ENCODE measurements at regions not wholly inside any gene's neighbourhood (a gene's known extent, or its start where the extent isn't known, plus 50 kb on each side); places are given as distances from the start of the nearest gene placed in this dataset.
"Not testable (repeated sequence)": the region's sequence is repeated elsewhere in the genome, so short reads cannot be mapped to it uniquely, and the experiment has no call there.

DNA sequence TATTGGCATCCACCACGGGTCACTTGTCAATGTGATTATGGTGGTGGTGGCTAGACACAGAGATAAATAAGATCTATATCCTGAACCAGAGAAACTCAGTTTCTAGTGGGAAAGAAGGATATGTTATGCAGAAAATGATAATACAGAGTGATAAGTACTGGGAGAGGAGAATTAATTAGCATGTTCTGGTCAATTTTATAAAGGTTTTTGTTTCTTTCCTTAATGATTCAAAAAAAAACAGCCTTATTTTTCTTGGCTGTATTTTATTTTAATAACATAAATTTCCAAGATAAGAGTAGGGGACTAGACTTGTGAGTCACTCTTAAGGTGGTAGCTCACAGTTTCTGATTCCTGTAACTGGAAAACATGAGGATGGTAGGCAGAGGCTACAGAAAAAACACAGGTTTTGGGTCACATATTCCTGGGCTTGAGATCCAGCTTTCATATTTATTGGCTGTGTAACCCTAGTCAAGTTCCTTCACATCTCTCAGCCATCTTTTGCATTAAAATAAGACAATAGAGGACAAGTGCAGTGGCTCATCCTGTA, 350.3 kb upstream of the RPS23 start:
- Histone ChIP-seq H3K36me3 (ENCODE audit: insufficient read depth, low read length, poor library complexity, severe bottlenecking) (no peaks in the 10 kb centered on the region), H3K9me3 (ENCODE audit: low read depth, low read length, poor library complexity, severe bottlenecking) (no peaks in the 10 kb centered on the region), H3K27me3 (replicated peaks; ENCODE audit: insufficient read depth, low read depth, low read length, poor library complexity) (no peaks in the 10 kb centered on the region), H3K4me1 (ENCODE audit: insufficient read depth, low read length, poor library complexity, severe bottlenecking) (no peaks in the 10 kb centered on the region), H3K4me3 (ENCODE audit: low read depth, low read length, poor library complexity, severe bottlenecking) (no peak overlapping the region), H3K27ac (ENCODE audit: low read depth, low read length, poor library complexity, severe bottlenecking) (no peak overlapping the region)
- no peak for TF ChIP-seq EZH2 (IDR thresholded peaks at IDR 0.05; ENCODE audit: borderline replicate concordance, low read depth, low read length, poor library complexity, severe bottlenecking)
- TF ChIP-seq, protein P1, sequence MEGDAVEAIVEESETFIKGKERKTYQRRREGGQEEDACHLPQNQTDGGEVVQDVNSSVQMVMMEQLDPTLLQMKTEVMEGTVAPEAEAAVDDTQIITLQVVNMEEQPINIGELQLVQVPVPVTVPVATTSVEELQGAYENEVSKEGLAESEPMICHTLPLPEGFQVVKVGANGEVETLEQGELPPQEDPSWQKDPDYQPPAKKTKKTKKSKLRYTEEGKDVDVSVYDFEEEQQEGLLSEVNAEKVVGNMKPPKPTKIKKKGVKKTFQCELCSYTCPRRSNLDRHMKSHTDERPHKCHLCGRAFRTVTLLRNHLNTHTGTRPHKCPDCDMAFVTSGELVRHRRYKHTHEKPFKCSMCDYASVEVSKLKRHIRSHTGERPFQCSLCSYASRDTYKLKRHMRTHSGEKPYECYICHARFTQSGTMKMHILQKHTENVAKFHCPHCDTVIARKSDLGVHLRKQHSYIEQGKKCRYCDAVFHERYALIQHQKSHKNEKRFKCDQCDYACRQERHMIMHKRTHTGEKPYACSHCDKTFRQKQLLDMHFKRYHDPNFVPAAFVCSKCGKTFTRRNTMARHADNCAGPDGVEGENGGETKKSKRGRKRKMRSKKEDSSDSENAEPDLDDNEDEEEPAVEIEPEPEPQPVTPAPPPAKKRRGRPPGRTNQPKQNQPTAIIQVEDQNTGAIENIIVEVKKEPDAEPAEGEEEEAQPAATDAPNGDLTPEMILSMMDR (conservative IDR thresholded peaks at IDR 0.05; ENCODE audit: low read depth, low read length): no peak
- DNase-seq (ENCODE audit: low spot score): no peak
- ChIA-PET POLR2A (ENCODE audit: low non-redundant PET) (no interaction called here), CTCF (no interaction called here)
- BruUV-seq (replicated peaks): no TSS peak
- intact Hi-C loops (cut with micrococcal nuclease; ENCODE audit: unreplicated experiment): no loop called here

DNA sequence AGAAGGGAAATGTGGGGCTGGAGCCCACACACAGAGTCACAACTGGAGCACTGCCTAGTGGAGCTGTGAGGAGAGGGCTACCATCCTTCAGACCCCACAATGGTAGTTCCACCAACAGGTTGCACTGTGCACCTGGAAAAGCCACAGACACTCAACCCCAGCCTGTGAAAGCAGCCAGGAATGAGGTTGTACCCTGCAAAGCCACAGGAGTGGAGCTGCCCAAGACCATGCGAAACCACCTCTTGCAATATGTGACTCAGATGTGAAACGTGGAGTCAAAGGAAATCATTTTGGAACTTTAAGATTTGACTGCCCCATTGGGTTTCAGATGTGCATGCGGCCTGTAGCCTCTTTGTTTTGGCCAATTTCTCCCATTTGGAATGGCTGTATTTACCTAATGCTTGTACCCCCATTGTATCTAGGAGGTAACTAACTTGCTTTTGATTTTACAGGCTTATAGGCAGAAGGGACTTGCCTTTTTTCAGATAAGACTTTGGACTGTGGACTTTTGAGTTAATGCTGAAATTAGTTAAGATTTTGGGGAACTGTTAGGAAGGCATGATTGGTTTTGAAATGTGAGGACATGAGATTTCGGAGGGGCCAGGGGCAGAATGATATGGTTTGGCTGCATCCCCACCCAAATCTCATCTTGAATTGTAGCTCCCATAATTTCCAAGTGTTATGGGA, 348.9 kb upstream of the RPS23 start:
- H3K27me3 ChIP-seq (replicated peaks; ENCODE audit: insufficient read depth, low read depth, low read length, poor library complexity); H3K36me3 ChIP-seq (ENCODE audit: insufficient read depth, low read length, poor library complexity, severe bottlenecking); H3K4me1 ChIP-seq (ENCODE audit: insufficient read depth, low read length, poor library complexity, severe bottlenecking); BruUV-seq (replicated peaks); CTCF ChIA-PET; DNase-seq (ENCODE audit: low spot score); H3K9me3 ChIP-seq (ENCODE audit: low read depth, low read length, poor library complexity, severe bottlenecking); H3K4me3 ChIP-seq (ENCODE audit: low read depth, low read length, poor library complexity, severe bottlenecking); intact Hi-C loops (cut with micrococcal nuclease; ENCODE audit: unreplicated experiment); H3K27ac ChIP-seq (ENCODE audit: low read depth, low read length, poor library complexity, severe bottlenecking): not testable (repeated sequence)
- POLR2A ChIA-PET (ENCODE audit: low non-redundant PET): interaction anchor here (0.6 kb wide), 1 partner anchor 11 kb away, joined by 3 read pairs; no protein-coding TSS in a partner anchor

DNA sequence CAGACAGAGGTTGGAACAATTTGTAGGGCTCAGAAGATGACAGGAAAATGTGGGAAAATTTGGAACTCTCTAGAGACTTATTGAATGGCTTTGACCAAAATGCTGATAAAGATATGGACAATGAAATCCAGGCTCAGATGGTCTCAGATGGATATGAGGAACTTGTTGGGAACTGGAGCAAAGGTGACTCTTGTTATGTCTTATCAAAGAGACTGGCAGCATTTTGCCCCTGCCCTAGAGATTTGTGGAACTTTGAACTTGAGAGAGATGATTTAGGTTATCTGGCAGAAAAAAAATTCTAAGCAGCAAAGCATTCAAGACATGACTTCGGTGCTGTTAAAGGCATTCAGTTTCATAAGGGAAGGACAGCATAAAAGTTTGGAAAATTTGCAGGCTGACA, 347.9 kb upstream of the RPS23 start:
- POLR2A ChIA-PET (ENCODE audit: low non-redundant PET); BruUV-seq (replicated peaks); H3K27ac ChIP-seq (ENCODE audit: low read depth, low read length, poor library complexity, severe bottlenecking); intact Hi-C loops (cut with micrococcal nuclease; ENCODE audit: unreplicated experiment); H3K4me3 ChIP-seq (ENCODE audit: low read depth, low read length, poor library complexity, severe bottlenecking); H3K27me3 ChIP-seq (replicated peaks; ENCODE audit: insufficient read depth, low read depth, low read length, poor library complexity); H3K9me3 ChIP-seq (ENCODE audit: low read depth, low read length, poor library complexity, severe bottlenecking); H3K36me3 ChIP-seq (ENCODE audit: insufficient read depth, low read length, poor library complexity, severe bottlenecking); H3K4me1 ChIP-seq (ENCODE audit: insufficient read depth, low read length, poor library complexity, severe bottlenecking); CTCF ChIA-PET; DNase-seq (ENCODE audit: low spot score): not testable (repeated sequence)

DNA sequence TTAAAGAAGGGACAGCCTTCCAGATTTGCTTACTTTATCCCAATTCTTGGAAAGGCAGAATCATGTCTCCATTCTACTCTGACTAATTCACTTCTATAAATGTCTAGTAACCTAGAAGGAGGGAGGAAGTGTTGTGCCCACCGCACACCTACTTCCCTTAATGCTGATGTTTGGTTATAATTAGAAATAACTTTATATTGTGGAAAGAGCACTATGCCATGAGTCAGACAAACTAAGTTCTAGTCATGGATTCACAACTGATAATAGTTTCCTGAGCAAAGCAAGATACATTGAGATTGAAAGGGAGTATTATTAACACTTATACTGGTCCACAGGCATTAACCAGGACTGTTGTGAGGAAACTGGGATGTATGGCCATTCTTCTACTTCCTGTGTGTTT, 345.9 kb upstream of the RPS23 start:
- Histone ChIP-seq H3K4me3 (ENCODE audit: low read depth, low read length, poor library complexity, severe bottlenecking) (no peak overlapping the region), H3K27me3 (replicated peaks; ENCODE audit: insufficient read depth, low read depth, low read length, poor library complexity) (no peaks in the 10 kb centered on the region), H3K36me3 (ENCODE audit: insufficient read depth, low read length, poor library complexity, severe bottlenecking) (no peaks in the 10 kb centered on the region), H3K9me3 (ENCODE audit: low read depth, low read length, poor library complexity, severe bottlenecking) (no peaks in the 10 kb centered on the region), H3K27ac (ENCODE audit: low read depth, low read length, poor library complexity, severe bottlenecking) (no peak overlapping the region), H3K4me1 (ENCODE audit: insufficient read depth, low read length, poor library complexity, severe bottlenecking) (no peaks in the 10 kb centered on the region)
- no TSS peak for BruUV-seq (replicated peaks)
- TF ChIP-seq, protein P1 (conservative IDR thresholded peaks at IDR 0.05; ENCODE audit: low read depth, low read length): no peak
- no peak for TF ChIP-seq EZH2 (IDR thresholded peaks at IDR 0.05; ENCODE audit: borderline replicate concordance, low read depth, low read length, poor library complexity, severe bottlenecking)
- ChIA-PET CTCF (no interaction called here), POLR2A (ENCODE audit: low non-redundant PET) (no interaction called here)
- intact Hi-C loops (cut with micrococcal nuclease; ENCODE audit: unreplicated experiment): no loop called here
- no peak for DNase-seq (ENCODE audit: low spot score)

All from A673 (cell line).